HG02885 (cell line): ENCODE measurements at regions not wholly inside any gene's neighbourhood (a gene's known extent, or its start where the extent isn't known, plus 50 kb on each side); places are given as distances from the start of the nearest gene placed in this dataset.

Experiments
- ATAC-seq: cut with Tn5 transposase; IDR thresholded peaks from one replicate; pipeline ENCODE4 v1.9.1; 2021; ENCODE audit warnings: mild to moderate bottlenecking; ENCODE audit not compliant: unreplicated experiment, poor library complexity

DNA sequence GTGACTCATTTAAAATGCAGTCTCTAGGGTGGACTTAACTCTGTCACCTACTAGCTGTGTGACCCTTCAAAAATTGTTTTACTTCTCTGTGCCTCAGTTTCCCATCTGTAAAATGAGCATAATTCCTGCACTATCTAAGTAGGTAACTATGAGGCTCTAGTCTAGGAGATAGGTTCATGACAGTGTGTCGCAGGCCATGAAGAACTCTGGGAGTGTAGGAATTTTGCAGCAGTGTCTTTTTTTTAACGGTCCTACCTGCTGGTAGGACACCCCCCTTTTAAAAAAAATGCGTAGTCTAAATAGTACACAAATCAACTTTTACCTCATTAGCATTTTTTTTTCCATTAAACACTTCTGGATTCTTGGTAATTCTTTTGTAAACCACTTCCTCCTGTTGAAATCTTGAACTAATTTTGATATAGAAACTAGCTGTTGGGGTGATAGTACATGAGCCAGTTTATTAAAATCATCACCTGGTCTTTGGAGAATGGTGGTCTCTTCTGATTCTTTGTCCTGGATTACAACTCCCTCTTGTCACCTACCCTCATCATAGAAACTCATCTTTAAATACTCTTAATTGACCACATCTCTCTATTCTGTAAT is 86.0 kb upstream of the SLC38A2 start:
- no peak for ATAC-seq

DNA sequence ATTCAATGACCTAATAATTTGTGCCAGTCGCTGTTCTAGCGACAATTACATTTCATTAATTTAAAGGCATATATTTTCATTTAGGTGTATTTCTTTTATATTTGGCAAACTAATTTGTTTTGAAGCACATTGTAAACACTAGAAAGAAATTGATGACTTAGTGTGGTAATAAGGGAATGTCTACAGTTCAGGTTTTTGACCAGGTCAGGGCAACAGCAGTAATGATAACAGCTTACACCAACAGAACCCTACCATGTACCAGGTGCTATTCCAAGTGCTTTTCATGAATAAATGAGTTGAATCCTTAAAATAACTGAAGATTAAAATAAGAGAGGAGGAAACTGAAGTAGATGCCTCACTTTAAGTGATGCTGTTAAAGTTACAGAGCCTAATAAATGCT is 85.4 kb upstream of the SLC38A2 start:
- no peak for ATAC-seq

- no peak for ATAC-seq
Observed at GRCh38 chr12:46456356-46457334, 84.1 kb upstream of the SLC38A2 start.

DNA sequence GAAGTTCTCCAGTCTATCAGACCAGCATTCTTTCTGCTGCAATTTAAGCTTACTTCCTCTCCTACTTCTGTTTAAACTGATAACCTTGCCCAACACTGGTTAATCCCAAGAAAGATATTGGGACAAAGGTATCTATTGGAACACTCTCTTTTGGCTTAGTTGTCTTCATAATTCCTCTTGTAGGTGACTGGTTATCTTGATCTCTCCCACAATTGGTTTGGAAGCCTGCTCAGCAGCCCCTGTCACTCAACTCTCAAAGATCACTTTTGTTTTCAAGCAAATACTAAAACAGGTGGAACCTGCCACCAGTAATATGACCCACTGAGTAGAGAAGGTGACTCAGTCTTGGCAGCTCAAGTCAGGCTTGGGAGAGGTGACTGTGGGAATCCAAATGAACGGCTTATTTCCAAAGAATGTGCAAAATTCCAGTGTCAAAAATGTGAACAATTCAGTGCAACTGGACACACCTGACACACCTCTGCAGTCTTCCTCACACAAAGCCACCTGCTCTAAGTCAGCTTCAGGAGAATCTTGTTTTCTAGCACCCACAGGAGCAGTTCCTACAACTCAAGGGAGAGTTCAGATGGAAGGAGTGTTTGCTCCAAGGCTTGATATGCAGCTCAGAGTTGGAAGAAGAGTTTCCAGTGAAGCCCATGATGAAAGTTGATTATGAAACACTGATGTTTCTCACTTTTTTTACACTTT is 83.2 kb upstream of the SLC38A2 start:
- no peak for ATAC-seq

GRCh38 chr12:46454981-46455380 is 82.4 kb upstream of the SLC38A2 start:
- no peak for ATAC-seq

DNA sequence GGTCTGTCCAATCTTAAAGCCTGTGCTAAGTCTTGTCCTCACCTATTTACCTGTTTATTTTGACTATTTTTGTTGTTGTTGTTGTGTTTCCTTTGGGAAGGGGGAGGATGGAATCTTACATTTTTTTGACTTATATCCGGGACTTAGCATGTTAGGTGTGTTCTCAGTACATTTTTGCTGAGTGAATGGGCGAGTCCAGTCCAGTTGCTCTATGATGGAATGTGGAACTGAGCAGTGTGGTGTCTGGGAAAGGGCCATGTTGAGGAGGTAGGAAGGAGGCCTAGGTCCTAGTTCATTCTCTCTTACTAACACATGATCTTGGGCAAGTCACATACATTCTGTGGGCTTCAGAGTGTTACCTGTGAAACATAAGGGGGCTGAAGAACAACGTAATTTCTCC is 80.9 kb upstream of the SLC38A2 start:
- ATAC-seq, result no peak

- ATAC-seq, result no peak
Observed at GRCh38 chr12:46452776-46453175, 80.2 kb upstream of the SLC38A2 start.

GRCh38 chr12:46452061-46452615 is 79.6 kb upstream of the SLC38A2 start:
- ATAC-seq, result no peak

DNA sequence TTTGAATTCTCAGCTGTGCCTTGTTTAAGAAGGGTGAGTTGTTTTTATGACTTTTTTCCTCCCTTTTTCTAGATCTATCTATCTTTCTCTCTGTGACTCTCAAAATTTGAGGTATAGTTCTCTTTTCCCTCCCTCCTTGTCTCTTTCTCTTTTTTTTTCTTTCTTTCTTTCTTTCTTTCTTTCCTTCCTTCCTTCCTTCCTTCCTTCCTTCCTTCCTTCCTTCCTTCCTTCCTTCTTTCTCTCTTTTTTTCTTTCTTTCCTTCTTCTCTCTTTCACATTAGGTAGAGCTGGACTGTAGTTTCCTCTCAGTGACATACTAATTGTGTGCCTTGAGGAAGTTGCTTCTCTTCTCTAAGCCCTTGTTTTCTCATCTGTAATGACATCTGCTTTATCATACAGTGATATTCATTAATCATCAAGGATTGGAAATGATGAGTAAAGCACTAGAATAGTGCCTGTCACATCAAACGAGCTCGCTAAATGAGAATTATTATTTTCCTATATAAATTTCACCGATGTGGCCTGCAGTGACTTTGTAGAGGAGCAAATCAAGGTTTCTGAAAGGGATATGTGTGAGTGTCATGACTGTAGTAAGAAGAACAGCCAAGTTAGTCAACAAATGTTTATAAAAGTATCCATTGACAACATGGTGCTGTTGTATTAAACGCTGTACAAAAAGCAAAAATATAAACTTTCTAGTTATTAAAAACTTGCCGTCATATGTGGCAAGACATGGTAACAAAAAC is 78.9 kb upstream of the SLC38A2 start:
- ATAC-seq, result no peak

- no peak for ATAC-seq
Observed at GRCh38 chr12:46450279-46450748, 77.7 kb upstream of the SLC38A2 start.

DNA sequence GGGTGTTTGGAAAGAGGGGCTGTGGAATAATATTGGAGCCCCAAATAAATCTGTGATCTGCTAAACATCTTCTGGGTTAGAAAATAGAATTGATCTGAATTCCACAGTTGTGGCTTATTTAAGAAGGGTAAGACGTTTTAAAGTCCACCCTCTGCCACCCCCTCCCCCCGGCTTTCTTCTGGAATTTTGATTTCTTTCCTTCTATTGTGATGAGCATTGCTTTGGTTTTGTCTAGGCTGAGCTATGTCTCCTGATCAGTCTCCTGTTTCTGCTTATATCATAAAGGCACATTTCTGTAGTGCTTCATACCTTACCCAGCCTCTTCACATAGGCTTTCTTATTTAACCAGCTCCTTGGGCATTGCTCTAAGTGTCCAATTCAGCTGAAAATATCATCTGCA is 77.3 kb upstream of the SLC38A2 start:
- no peak for ATAC-seq

DNA sequence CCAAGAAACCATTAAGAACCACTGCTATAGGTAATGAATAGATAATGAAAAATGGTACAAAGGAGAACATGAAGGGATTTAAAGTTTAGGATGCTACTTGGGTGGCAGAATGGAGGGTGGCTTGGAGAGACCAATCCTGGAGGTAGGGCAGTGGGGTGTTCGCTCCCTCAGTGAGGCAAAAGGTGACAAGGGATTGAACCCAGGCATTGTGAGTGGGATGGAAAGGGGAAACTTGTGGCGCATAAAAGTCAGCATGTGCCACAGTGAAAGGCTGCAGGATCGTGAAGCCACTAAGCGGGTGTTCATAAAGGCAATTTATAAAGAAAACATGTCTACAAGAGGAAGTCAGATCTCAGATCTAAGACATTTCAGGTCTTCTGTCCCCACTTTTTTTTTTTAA is 76.7 kb upstream of the SLC38A2 start:
- no peak for ATAC-seq

DNA sequence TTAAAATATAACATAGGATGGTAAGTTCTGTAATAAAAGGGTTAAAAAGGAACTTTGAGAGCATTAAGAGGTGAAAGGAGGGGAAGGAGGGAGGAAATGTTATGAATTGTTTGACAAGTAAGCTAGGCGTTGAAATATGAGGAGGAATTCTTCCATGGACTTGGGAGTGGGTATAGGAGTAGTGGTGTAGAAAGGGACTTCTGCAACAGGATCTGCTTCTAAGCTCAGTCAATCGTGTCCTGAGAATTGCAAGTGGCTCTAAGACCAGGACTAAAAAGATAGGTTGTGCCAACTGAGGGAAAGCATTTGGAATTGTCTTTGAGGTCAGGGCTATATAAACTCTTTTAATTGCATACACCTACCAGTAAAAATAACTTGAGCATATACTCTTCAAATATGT is 74.1 kb upstream of the SLC38A2 start:
- ATAC-seq, result no peak

GRCh38 chr12:46445551-46446235 is 73.1 kb upstream of the SLC38A2 start:
- ATAC-seq, result no peak

DNA sequence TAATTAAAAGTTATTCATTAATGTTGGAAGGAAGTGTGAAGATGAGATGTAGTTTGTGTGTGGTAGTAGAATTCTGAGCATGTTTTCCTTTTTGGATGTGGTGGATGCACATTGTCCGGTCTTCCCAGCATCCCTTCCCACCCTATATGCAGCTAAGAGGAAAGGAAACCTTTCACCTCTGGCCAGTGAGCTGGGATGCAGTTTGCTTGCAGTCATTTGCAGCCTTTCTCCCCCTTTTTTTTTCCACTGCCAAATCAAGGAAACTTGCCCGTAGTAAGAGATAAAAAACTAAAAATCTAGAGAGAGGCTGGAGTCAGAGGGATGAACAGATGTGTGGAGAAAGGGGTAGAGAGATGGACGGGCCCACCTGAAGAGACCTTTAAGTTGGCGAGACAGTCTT is 72.5 kb upstream of the SLC38A2 start:
- ATAC-seq, result no peak

DNA sequence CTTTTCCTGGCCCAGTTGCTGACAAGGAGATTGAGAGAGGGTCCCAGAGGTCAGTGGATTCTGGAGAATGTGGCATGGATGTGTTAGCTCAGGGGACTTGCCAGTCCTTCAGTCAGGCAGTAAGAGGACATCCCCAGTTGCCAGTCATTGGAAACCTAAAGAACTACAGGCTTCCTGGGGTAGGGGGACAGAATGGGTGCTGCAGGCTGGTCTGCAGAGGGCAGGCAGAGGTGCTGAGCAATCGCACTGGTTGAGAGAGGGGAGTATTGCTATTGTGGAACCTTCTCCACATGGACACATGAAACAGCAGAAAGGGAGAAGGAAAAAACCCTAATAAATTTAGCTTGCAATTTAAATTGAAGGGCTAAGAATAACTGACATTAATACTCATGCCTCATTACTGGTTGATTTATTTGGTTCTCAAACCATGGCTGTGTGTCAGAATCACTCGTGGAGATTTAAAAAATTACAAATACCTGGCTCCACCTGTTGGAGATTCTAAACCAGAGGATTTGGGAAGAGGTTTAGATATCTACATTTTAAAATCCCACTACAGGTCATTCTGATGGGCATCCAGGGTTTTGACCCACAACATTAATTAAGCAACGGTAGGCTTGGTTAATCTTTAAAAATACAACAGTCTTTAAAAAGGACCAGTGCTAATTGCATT is 71.2 kb upstream of the SLC38A2 start:
- ATAC-seq, result no peak

GRCh38 chr12:46442738-46443137 is 70.2 kb upstream of the SLC38A2 start:
- no peak for ATAC-seq

GRCh38 chr12:46442239-46442638 is 69.7 kb upstream of the SLC38A2 start:
- ATAC-seq, result no peak
